ENCODE measurements at regions not wholly inside any gene's neighbourhood (a gene's known extent, or its start where the extent isn't known, plus 50 kb on each side); places are given as distances from the start of the nearest gene placed in this dataset.

- DNase-seq (ENCODE audit: low read depth, low spot score): no peak
- POLR2A ChIA-PET: no interaction called here
- no peak overlapping the region for H3K27ac ChIP-seq (ENCODE audit: low read length)
- CTCF ChIA-PET: interaction anchor here (0.6 kb wide), 2 partner anchors 20 to 45 kb away, joined by 3 to 4 read pairs; no protein-coding TSS in a partner anchor
- H3K36me3 ChIP-seq (ENCODE audit: control insufficient read depth, insufficient read depth, low read length): no peaks in the 10 kb centered on the region
- intact Hi-C loops (cut with micrococcal nuclease; ENCODE audit: unreplicated experiment) (loop anchor here (5.0 kb wide), 1 partner anchor 76 kb away; no protein-coding TSS in a partner anchor), in situ Hi-C loops (cut with HindIII; ENCODE audit: low pct_unique_long_range_greater_than_20kb, low sequenced_read_pairs) (no loop called here)
- ATAC-seq: peak; percentile 80
- no peak for TF ChIP-seq CTCF (IDR thresholded peaks at IDR 0.05)
- no peak for TF ChIP-seq REST (IDR thresholded peaks at IDR 0.05; ENCODE audit: insufficient read depth in 1 of 2, low read depth in 2 of 2, low read length in 1 of 2)
- TF ChIP-seq POLR2AphosphoS5 (IDR thresholded peaks at IDR 0.05; ENCODE audit: low read depth, low read length): no peak
- TF ChIP-seq SIN3A (IDR thresholded peaks at IDR 0.05; ENCODE audit: borderline replicate concordance, insufficient read depth, low read depth, low read length): no peak
- no peak for TF ChIP-seq TCF7L2 (IDR thresholded peaks at IDR 0.05; ENCODE audit: low read depth, low read length)
- no peaks in the 10 kb centered on the region for H3K9me3 ChIP-seq (ENCODE audit: control insufficient read depth, insufficient read depth, low read depth, low read length)
- H3K4me3 ChIP-seq (ENCODE audit: low read depth in 2 of 2, low read length in 2 of 2): no peak overlapping the region
- H3K27me3 ChIP-seq (ENCODE audit: control insufficient read depth, insufficient read depth, low read length): peaks cover 8% of the 10 kb centered on the region; the same call in 1 of the 2 replicates
- no peaks in the 10 kb centered on the region for H3K4me1 ChIP-seq (ENCODE audit: control insufficient read depth, insufficient read depth, low read length)
- no TSS peak for BruUV-seq (replicated peaks)
Measured at GRCh38 chr17:79168486-79169055, 93.9 kb downstream of the ENGASE start.

GRCh38 chr17:79167486-79167885 lies 92.9 kb downstream of the ENGASE start:
- Histone ChIP-seq H3K4me1 (ENCODE audit: control insufficient read depth, insufficient read depth, low read length) (no peaks in the 10 kb centered on the region), H3K36me3 (ENCODE audit: control insufficient read depth, insufficient read depth, low read length) (no peaks in the 10 kb centered on the region), H3K27me3 (ENCODE audit: control insufficient read depth, insufficient read depth, low read length) (peaks cover 8% of the 10 kb centered on the region; the same call in 1 of the 2 replicates), H3K9me3 (ENCODE audit: control insufficient read depth, insufficient read depth, low read depth, low read length) (no peaks in the 10 kb centered on the region), H3K4me3 (ENCODE audit: low read depth in 2 of 2, low read length in 2 of 2) (no peak overlapping the region), H3K27ac (ENCODE audit: low read length) (no peak overlapping the region)
- DNase-seq (ENCODE audit: low read depth, low spot score) (no peak), ATAC-seq (no peak)
- ChIA-PET POLR2A (no interaction called here), CTCF (no interaction called here)
- no TSS peak for BruUV-seq (replicated peaks)
- in situ Hi-C loops (cut with HindIII; ENCODE audit: low pct_unique_long_range_greater_than_20kb, low sequenced_read_pairs) (no loop called here), intact Hi-C loops (cut with micrococcal nuclease; ENCODE audit: unreplicated experiment) (loop anchor here (5.0 kb wide), 1 partner anchor 75 kb away; no protein-coding TSS in a partner anchor)
- TF ChIP-seq CTCF (IDR thresholded peaks at IDR 0.05): no peak
- no peak for TF ChIP-seq SIN3A (IDR thresholded peaks at IDR 0.05; ENCODE audit: borderline replicate concordance, insufficient read depth, low read depth, low read length)
- no peak for TF ChIP-seq POLR2AphosphoS5 (IDR thresholded peaks at IDR 0.05; ENCODE audit: low read depth, low read length)
- TF ChIP-seq TCF7L2 (IDR thresholded peaks at IDR 0.05; ENCODE audit: low read depth, low read length): no peak
- TF ChIP-seq REST (IDR thresholded peaks at IDR 0.05; ENCODE audit: insufficient read depth in 1 of 2, low read depth in 2 of 2, low read length in 1 of 2): no peak
